ENCODE measurements at regions not wholly inside any gene's neighbourhood (a gene's known extent, or its start where the extent isn't known, plus 50 kb on each side); places are given as distances from the start of the nearest gene placed in this dataset.

- Histone ChIP-seq H3K27ac (no peak overlapping the region), H3K36me3 (ENCODE audit: low read depth) (no peaks in the 10 kb centered on the region), H3K9me3 (ENCODE audit: insufficient read depth, low read depth) (no peaks in the 10 kb centered on the region), H3K27me3 (ENCODE audit: insufficient read depth, low read depth) (peaks cover 4% of the 10 kb centered on the region; the same call in 1 of the 2 replicates), H3K4me2 (no peak overlapping the region), H3K79me2 (ENCODE audit: low read depth) (no peaks in the 10 kb centered on the region), H3K4me1 (replicated peaks; ENCODE audit: insufficient read depth) (no peaks in the 10 kb centered on the region), H3F3A (ENCODE audit: insufficient read depth, low read depth) (no peaks in the 10 kb centered on the region), H4K20me1 (ENCODE audit: insufficient read depth) (no peaks in the 10 kb centered on the region), H2AFZ (no peak overlapping the region), H3K9me2 (ENCODE audit: insufficient read depth) (no peaks in the 10 kb centered on the region), H3K4me3 (no peak overlapping the region)
- ChIA-PET POLR2A (ENCODE audit: unreplicated experiment) (no interaction called here), CTCF (no interaction called here)
- no peak for DNase-seq
- TF ChIP-seq CTCF (conservative IDR thresholded peaks at IDR 0.05) (no peak), EZH2 (IDR thresholded peaks at IDR 0.05; ENCODE audit: low read depth) (no peak)
- BruUV-seq (replicated peaks) = no TSS peak
- intact Hi-C loops (cut with micrococcal nuclease; ENCODE audit: unreplicated experiment) = no loop called here
Measured at GRCh38 chr10:59595593-59595992, 114.1 kb downstream of the SLC16A9 start.

GRCh38 chr10:59593768-59594167 lies 115.9 kb downstream of the SLC16A9 start:
- no peaks in the 10 kb centered on the region for H3K9me2 ChIP-seq (ENCODE audit: insufficient read depth)
- no peaks in the 10 kb centered on the region for H3K36me3 ChIP-seq (ENCODE audit: low read depth)
- intact Hi-C loops (cut with micrococcal nuclease; ENCODE audit: unreplicated experiment) = no loop called here
- no TSS peak for BruUV-seq (replicated peaks)
- H3K27me3 ChIP-seq (ENCODE audit: insufficient read depth, low read depth) = peaks cover 15% of the 10 kb centered on the region; the same call in 1 of the 2 replicates
- TF ChIP-seq EZH2 (IDR thresholded peaks at IDR 0.05; ENCODE audit: low read depth) (no peak), CTCF (conservative IDR thresholded peaks at IDR 0.05) (no peak)
- H3K9me3 ChIP-seq (ENCODE audit: insufficient read depth, low read depth) = no peaks in the 10 kb centered on the region
- H3F3A ChIP-seq (ENCODE audit: insufficient read depth, low read depth) = no peaks in the 10 kb centered on the region
- H3K27ac ChIP-seq = no peak overlapping the region
- H3K4me2 ChIP-seq = no peak overlapping the region
- no peaks in the 10 kb centered on the region for H3K4me1 ChIP-seq (replicated peaks; ENCODE audit: insufficient read depth)
- ChIA-PET CTCF (no interaction called here), POLR2A (ENCODE audit: unreplicated experiment) (no interaction called here)
- H2AFZ ChIP-seq = no peak overlapping the region
- no peaks in the 10 kb centered on the region for H3K79me2 ChIP-seq (ENCODE audit: low read depth)
- H4K20me1 ChIP-seq (ENCODE audit: insufficient read depth) = no peaks in the 10 kb centered on the region
- no peak overlapping the region for H3K4me3 ChIP-seq
- DNase-seq = no peak

- Histone ChIP-seq H3K4me1 (replicated peaks; ENCODE audit: insufficient read depth) (no peaks in the 10 kb centered on the region), H3K79me2 (ENCODE audit: low read depth) (no peaks in the 10 kb centered on the region), H3K36me3 (ENCODE audit: low read depth) (no peaks in the 10 kb centered on the region), H3K4me3 (no peak overlapping the region), H3K4me2 (no peak overlapping the region), H3K9me2 (ENCODE audit: insufficient read depth) (no peaks in the 10 kb centered on the region), H4K20me1 (ENCODE audit: insufficient read depth) (no peaks in the 10 kb centered on the region), H3K9me3 (ENCODE audit: insufficient read depth, low read depth) (no peaks in the 10 kb centered on the region), H2AFZ (no peak overlapping the region), H3K27me3 (ENCODE audit: insufficient read depth, low read depth) (peaks cover 15% of the 10 kb centered on the region; the same call in 1 of the 2 replicates), H3F3A (ENCODE audit: insufficient read depth, low read depth) (no peaks in the 10 kb centered on the region), H3K27ac (no peak overlapping the region)
- ChIA-PET POLR2A (ENCODE audit: unreplicated experiment) (no interaction called here), CTCF (no interaction called here)
- intact Hi-C loops (cut with micrococcal nuclease; ENCODE audit: unreplicated experiment) = no loop called here
- DNase-seq = no peak
- no TSS peak for BruUV-seq (replicated peaks)
- no peak for TF ChIP-seq CTCF (conservative IDR thresholded peaks at IDR 0.05)
- no peak for TF ChIP-seq EZH2 (IDR thresholded peaks at IDR 0.05; ENCODE audit: low read depth)
Measured at GRCh38 chr10:59589796-59590195, 119.9 kb downstream of the SLC16A9 start.
